ENCODE measurements at regions not wholly inside any gene's neighbourhood (a gene's known extent, or its start where the extent isn't known, plus 50 kb on each side); places are given as distances from the start of the nearest gene placed in this dataset.

DNA sequence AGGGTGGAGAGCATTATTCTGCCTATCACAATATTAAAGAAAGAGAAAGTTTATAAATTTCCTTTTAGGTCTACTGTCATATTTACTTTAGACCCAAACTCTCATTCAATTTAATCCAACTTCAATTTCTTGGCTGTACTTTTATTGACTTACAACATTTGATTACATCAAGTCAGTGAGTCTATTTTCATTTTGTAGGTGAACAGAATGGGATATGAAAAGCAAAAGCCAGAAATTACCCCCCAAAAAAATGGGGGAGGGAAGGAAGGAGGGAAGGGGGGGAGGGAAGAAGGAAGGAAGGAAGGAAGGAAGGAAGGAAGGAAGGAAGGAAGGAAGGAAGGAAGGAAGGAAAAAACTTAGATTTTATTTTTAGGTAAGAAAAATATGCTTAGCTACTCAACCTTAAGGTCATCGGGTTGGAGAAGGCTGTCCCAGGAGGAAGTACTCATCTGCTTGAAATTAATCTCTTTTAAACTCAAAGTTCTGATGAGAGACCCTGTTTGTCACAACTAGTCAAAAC is 320.1 kb upstream of the ATP11B start:
- Histone ChIP-seq H3K4me3 (ENCODE audit: severe bottlenecking) (no peak overlapping the region), H3K4me1 (ENCODE audit: insufficient read depth, poor library complexity, severe bottlenecking) (no peaks in the 10 kb centered on the region), H3K36me3 (ENCODE audit: low read depth) (no peaks in the 10 kb centered on the region), H3K9me3 (ENCODE audit: severe bottlenecking) (no peaks in the 10 kb centered on the region), H3K27ac (ENCODE audit: poor library complexity, severe bottlenecking) (no peak overlapping the region), H3K27me3 (ENCODE audit: insufficient read depth, poor library complexity, severe bottlenecking) (no peaks in the 10 kb centered on the region)
- ATAC-seq (ENCODE audit: low read depth): no peak
- no peak for DNase-seq (ENCODE audit: low spot score)
- TF ChIP-seq, protein P1, sequence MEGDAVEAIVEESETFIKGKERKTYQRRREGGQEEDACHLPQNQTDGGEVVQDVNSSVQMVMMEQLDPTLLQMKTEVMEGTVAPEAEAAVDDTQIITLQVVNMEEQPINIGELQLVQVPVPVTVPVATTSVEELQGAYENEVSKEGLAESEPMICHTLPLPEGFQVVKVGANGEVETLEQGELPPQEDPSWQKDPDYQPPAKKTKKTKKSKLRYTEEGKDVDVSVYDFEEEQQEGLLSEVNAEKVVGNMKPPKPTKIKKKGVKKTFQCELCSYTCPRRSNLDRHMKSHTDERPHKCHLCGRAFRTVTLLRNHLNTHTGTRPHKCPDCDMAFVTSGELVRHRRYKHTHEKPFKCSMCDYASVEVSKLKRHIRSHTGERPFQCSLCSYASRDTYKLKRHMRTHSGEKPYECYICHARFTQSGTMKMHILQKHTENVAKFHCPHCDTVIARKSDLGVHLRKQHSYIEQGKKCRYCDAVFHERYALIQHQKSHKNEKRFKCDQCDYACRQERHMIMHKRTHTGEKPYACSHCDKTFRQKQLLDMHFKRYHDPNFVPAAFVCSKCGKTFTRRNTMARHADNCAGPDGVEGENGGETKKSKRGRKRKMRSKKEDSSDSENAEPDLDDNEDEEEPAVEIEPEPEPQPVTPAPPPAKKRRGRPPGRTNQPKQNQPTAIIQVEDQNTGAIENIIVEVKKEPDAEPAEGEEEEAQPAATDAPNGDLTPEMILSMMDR (IDR thresholded peaks at IDR 0.05; ENCODE audit: poor library complexity, severe bottlenecking): no peak

DNA sequence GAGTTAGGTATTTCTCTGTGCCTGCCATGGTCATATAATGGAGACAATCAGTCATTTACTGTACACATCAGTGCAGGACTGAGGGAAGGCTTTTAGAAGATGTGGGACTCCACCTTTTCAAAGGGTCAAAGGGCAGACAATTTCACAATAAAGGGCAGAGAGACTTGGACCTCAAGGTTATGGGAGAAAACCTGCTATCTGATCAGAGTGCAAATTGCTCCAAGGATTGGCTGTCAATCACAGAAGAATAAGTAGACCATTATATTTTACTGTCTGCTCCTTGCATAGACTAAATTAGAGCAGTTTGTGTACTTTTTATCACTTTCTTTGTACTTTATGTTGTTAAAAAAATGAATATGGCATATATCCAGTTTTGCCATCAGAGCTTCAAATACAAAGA is 314.9 kb upstream of the ATP11B start:
- no peak for ATAC-seq (ENCODE audit: low read depth)
- no peaks in the 10 kb centered on the region for H3K4me1 ChIP-seq (ENCODE audit: insufficient read depth, poor library complexity, severe bottlenecking)

DNA sequence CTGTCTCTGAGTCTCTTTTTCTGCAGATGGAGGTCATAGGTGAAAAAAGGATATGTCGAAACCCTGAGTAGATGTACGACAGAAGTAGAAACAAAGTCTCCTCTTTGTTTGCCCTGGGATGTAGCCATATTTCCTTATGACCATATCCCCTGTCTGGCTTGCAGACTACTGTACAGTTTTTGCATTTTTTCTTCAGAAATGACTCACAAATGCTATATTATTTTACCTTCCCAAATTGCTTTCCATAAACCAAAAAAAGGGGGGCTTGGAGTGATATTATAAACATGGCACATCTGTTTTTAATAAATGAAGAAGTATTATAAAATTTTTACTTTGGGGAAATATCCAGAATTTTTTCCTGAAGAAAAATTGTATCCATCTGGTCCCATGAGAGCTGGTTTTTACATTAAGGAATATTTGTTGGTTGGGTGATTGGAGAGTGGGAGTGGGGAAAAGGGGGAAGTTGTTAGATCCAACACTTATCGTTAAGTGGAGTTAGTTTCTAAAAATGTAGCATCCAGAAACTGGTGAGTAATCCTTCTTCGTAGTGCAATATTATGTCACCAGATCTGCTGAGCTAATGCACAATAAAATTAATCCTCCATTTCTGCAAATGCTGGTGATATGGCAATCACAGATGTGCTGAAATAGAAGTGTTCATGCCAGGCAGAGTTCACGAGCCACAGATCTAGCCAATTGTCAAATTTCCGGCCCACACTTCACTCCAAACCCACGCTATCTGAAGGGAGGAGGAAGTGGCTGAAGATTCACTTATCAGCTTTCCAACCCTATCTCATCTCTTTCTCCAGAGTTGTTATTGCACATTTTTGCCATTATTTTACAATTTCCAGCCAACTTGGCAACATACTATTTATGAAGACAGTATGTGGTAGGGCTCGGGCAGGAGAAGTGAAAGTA is 313.6 kb upstream of the ATP11B start:
- Histone ChIP-seq H3K4me3 (ENCODE audit: severe bottlenecking) (no peak overlapping the region), H3K9me3 (ENCODE audit: severe bottlenecking) (no peaks in the 10 kb centered on the region), H3K27ac (ENCODE audit: poor library complexity, severe bottlenecking) (no peak overlapping the region), H3K4me1 (ENCODE audit: insufficient read depth, poor library complexity, severe bottlenecking) (no peaks in the 10 kb centered on the region), H3K27me3 (ENCODE audit: insufficient read depth, poor library complexity, severe bottlenecking) (no peaks in the 10 kb centered on the region), H3K36me3 (ENCODE audit: low read depth) (no peaks in the 10 kb centered on the region)
- DNase-seq (ENCODE audit: low spot score) (no peak), ATAC-seq (ENCODE audit: low read depth) (no peak)
- TF ChIP-seq, protein P1 (IDR thresholded peaks at IDR 0.05; ENCODE audit: poor library complexity, severe bottlenecking): no peak

More for the DNA sequence above, 314.9 kb upstream of the ATP11B start:
- H3K9me3 ChIP-seq (ENCODE audit: severe bottlenecking): no peaks in the 10 kb centered on the region
- no peaks in the 10 kb centered on the region for H3K27me3 ChIP-seq (ENCODE audit: insufficient read depth, poor library complexity, severe bottlenecking)
- no peak overlapping the region for H3K4me3 ChIP-seq (ENCODE audit: severe bottlenecking)
- H3K27ac ChIP-seq (ENCODE audit: poor library complexity, severe bottlenecking): no peak overlapping the region
- DNase-seq (ENCODE audit: low spot score): no peak
- TF ChIP-seq, protein P1 (IDR thresholded peaks at IDR 0.05; ENCODE audit: poor library complexity, severe bottlenecking): no peak
- no peaks in the 10 kb centered on the region for H3K36me3 ChIP-seq (ENCODE audit: low read depth)

DNA sequence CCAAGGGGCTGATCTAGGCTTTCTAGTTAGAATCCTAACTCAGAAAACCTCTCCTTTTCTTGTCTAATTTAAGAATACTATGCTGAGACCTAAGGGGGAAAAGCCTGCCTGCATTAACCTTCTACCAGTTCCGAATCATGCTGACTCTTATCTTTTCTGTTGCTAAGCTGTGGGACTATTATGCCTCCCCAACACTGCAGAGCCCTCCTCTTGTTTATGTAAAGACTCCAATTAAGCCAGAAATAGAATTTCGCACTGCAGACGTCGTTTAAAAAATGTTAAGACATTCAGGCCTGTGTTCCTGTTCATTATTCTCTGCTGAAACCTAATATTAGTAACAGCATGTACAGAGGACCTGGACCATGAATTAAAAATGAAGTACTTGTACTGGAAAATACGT is 310.6 kb upstream of the ATP11B start:
- no peaks in the 10 kb centered on the region for H3K36me3 ChIP-seq (ENCODE audit: low read depth)
- peaks cover 3% of the 10 kb centered on the region for H3K4me1 ChIP-seq (ENCODE audit: insufficient read depth, poor library complexity, severe bottlenecking)
- DNase-seq (ENCODE audit: low spot score): no peak
- TF ChIP-seq, protein P1 (IDR thresholded peaks at IDR 0.05; ENCODE audit: poor library complexity, severe bottlenecking): no peak
- H3K27ac ChIP-seq (ENCODE audit: poor library complexity, severe bottlenecking): no peak overlapping the region
- no peaks in the 10 kb centered on the region for H3K27me3 ChIP-seq (ENCODE audit: insufficient read depth, poor library complexity, severe bottlenecking)
- ATAC-seq (ENCODE audit: low read depth): no peak
- H3K4me3 ChIP-seq (ENCODE audit: severe bottlenecking): no peak overlapping the region
- no peaks in the 10 kb centered on the region for H3K9me3 ChIP-seq (ENCODE audit: severe bottlenecking)

DNA sequence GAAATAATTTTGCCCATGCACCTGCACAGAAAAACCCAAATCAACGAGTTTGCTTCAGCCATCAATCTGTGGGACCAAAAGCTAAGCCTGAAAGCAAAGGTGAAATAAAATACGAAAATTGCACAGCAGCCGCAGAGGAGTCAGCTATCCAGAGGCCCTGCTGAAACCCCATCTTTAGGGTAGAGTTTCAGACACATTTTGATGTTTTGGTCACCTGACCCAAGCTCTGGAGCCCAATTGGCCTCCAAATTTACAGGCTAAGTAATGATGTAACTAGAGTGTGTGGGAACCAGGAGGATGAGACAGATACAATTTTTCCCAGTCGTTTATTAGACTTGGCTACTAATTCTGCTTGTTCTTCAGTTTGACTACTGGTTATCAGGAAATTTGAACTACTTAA is 308.6 kb upstream of the ATP11B start:
- no peak overlapping the region for H3K27ac ChIP-seq (ENCODE audit: poor library complexity, severe bottlenecking)
- TF ChIP-seq, protein P1 (IDR thresholded peaks at IDR 0.05; ENCODE audit: poor library complexity, severe bottlenecking): no peak

More for the DNA sequence above, 308.6 kb upstream of the ATP11B start:
- Histone ChIP-seq H3K4me1 (ENCODE audit: insufficient read depth, poor library complexity, severe bottlenecking) (peaks cover 3% of the 10 kb centered on the region), H3K9me3 (ENCODE audit: severe bottlenecking) (no peaks in the 10 kb centered on the region), H3K36me3 (ENCODE audit: low read depth) (no peaks in the 10 kb centered on the region), H3K27me3 (ENCODE audit: insufficient read depth, poor library complexity, severe bottlenecking) (no peaks in the 10 kb centered on the region), H3K4me3 (ENCODE audit: severe bottlenecking) (no peak overlapping the region)
- DNase-seq (ENCODE audit: low spot score): no peak
- ATAC-seq (ENCODE audit: low read depth): no peak

Measured in RWPE2 (cell line).